ENCODE measurements at regions not wholly inside any gene's neighbourhood (a gene's known extent, or its start where the extent isn't known, plus 50 kb on each side); places are given as distances from the start of the nearest gene placed in this dataset.

DNA sequence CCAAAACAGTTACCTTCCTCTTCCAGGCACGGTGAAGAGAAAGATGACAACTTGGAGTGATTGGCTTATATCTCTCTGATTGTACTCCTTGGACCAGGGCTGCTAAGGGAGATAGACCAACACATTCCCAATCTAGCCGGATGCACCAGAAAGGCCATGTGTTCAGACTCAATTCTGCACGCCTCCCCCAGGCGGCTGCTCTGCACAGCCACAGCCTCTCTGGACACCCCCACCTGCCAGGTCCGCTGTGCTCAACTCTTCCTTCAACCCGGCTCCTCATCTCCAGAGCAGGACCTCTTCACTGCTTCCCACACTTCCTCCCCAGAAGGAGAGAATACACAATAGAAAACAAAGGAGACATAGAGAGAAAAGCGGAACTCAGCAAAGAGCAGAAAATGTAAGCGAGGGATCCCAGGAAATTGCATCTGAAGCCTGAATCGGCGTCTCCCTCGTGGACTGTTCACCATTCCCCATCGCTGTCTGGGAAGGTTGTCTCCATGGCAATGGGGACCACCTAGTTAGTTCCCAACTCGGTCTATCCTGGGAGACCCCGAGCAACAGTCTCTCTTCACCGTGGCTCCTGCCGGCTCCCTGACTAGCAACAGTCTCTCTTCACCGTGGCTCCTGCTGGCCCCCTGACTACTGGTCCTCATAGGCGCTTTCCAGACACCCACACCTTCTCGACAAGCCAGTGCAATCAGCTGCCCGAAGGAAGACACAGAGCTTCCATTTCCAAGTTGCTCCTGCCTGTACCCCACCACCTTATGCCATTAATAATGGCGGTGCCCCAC is 361.7 kb upstream of the MYT1L start:
- Mint-ChIP-seq H3K36me3 (ENCODE audit: low read depth) (no peaks in the 10 kb centered on the region), H3K9me3 (no peaks in the 10 kb centered on the region), H3K4me3 (no peak overlapping the region), H3K27me3 (ENCODE audit: insufficient read depth) (peaks cover 4% of the 10 kb centered on the region), H3K27ac (no peak overlapping the region), H3K4me1 (no peaks in the 10 kb centered on the region)
- no peaks in the 10 kb centered on the region for H3K4me1 ChIP-seq (ENCODE audit: control insufficient read depth, insufficient read depth, low read length)
- no peaks in the 10 kb centered on the region for H3K36me3 ChIP-seq (ENCODE audit: control insufficient read depth, insufficient read depth, low read length)
- H3K9ac ChIP-seq (ENCODE audit: extremely low read depth, low read length, poor library complexity, severe bottlenecking) = no peak overlapping the region
- H3K27me3 ChIP-seq (ENCODE audit: control insufficient read depth, insufficient read depth, low read length, poor library complexity, severe bottlenecking) = no peaks in the 10 kb centered on the region
- no peaks in the 10 kb centered on the region for H3K9me3 ChIP-seq (ENCODE audit: control insufficient read depth, low read length)
- DNase-seq = no peak
- TF ChIP-seq, protein P1, sequence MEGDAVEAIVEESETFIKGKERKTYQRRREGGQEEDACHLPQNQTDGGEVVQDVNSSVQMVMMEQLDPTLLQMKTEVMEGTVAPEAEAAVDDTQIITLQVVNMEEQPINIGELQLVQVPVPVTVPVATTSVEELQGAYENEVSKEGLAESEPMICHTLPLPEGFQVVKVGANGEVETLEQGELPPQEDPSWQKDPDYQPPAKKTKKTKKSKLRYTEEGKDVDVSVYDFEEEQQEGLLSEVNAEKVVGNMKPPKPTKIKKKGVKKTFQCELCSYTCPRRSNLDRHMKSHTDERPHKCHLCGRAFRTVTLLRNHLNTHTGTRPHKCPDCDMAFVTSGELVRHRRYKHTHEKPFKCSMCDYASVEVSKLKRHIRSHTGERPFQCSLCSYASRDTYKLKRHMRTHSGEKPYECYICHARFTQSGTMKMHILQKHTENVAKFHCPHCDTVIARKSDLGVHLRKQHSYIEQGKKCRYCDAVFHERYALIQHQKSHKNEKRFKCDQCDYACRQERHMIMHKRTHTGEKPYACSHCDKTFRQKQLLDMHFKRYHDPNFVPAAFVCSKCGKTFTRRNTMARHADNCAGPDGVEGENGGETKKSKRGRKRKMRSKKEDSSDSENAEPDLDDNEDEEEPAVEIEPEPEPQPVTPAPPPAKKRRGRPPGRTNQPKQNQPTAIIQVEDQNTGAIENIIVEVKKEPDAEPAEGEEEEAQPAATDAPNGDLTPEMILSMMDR (conservative IDR thresholded peaks at IDR 0.05) = no peak
- H3K4me3 ChIP-seq (ENCODE audit: low read length) = no peak overlapping the region
- 90 to 92% methylated on average over 13 to 21 of the region's 21 CpGs for WGBS, 2 experiments (ENCODE audit: insufficient coverage in 1 of 2, insufficient read length in 1 of 2)
- H3K27ac ChIP-seq (ENCODE audit: low read depth, low read length) = no peak overlapping the region

DNA sequence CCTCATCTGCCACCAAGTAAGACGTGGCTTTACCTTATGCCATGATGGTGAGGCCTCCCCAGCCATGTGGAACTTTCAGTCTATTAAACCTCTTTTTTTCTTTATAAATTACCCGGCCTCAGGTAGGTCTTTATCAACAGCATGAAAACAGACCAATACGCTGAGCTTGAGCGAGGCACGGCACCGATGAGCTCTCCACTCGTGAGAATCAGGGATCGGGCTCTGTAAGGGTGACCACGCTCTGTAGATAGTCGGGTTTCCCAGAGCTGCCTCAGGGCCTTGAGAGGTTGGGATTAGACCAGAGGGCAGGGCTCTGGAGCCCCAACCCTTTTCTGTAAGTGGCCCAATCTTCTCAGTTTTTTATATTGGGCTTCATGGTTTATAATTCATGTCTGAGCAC is 360.3 kb upstream of the MYT1L start:
- H3K36me3 Mint-ChIP-seq (ENCODE audit: low read depth) = no peaks in the 10 kb centered on the region
- no peak overlapping the region for H3K27ac ChIP-seq (ENCODE audit: low read depth, low read length)
- no peak overlapping the region for H3K9ac ChIP-seq (ENCODE audit: extremely low read depth, low read length, poor library complexity, severe bottlenecking)
- H3K9me3 Mint-ChIP-seq = no peaks in the 10 kb centered on the region
- DNase-seq = no peak
- no peaks in the 10 kb centered on the region for H3K4me1 Mint-ChIP-seq
- H3K27ac Mint-ChIP-seq = no peak overlapping the region
- TF ChIP-seq, protein P1 (conservative IDR thresholded peaks at IDR 0.05) = no peak
- WGBS, 2 experiments (ENCODE audit: insufficient coverage in 1 of 2, insufficient read length in 1 of 2) = 92 to 98% methylated on average over 8 to 10 of the region's 10 CpGs
- no peaks in the 10 kb centered on the region for H3K36me3 ChIP-seq (ENCODE audit: control insufficient read depth, insufficient read depth, low read length)
- no peaks in the 10 kb centered on the region for H3K9me3 ChIP-seq (ENCODE audit: control insufficient read depth, low read length)
- no peaks in the 10 kb centered on the region for H3K27me3 ChIP-seq (ENCODE audit: control insufficient read depth, insufficient read depth, low read length, poor library complexity, severe bottlenecking)
- H3K27me3 Mint-ChIP-seq (ENCODE audit: insufficient read depth) = peaks cover 4% of the 10 kb centered on the region
- no peaks in the 10 kb centered on the region for H3K4me1 ChIP-seq (ENCODE audit: control insufficient read depth, insufficient read depth, low read length)
- H3K4me3 Mint-ChIP-seq = no peak overlapping the region
- no peak overlapping the region for H3K4me3 ChIP-seq (ENCODE audit: low read length)

GRCh38 chr2:2690985-2691384 is 359.9 kb upstream of the MYT1L start:
- H3K27ac ChIP-seq (ENCODE audit: low read depth, low read length) = no peak overlapping the region
- TF ChIP-seq, protein P1 (conservative IDR thresholded peaks at IDR 0.05) = no peak
- no peaks in the 10 kb centered on the region for H3K27me3 ChIP-seq (ENCODE audit: control insufficient read depth, insufficient read depth, low read length, poor library complexity, severe bottlenecking)
- no peaks in the 10 kb centered on the region for H3K9me3 ChIP-seq (ENCODE audit: control insufficient read depth, low read length)
- no peak overlapping the region for H3K9ac ChIP-seq (ENCODE audit: extremely low read depth, low read length, poor library complexity, severe bottlenecking)
- Mint-ChIP-seq H3K36me3 (ENCODE audit: low read depth) (no peaks in the 10 kb centered on the region), H3K4me1 (no peaks in the 10 kb centered on the region), H3K27ac (no peak overlapping the region), H3K27me3 (ENCODE audit: insufficient read depth) (peaks cover 4% of the 10 kb centered on the region), H3K9me3 (no peaks in the 10 kb centered on the region), H3K4me3 (no peak overlapping the region)
- H3K4me3 ChIP-seq (ENCODE audit: low read length) = no peak overlapping the region
- 89 to 95% methylated on average over 3 to 4 of the region's 4 CpGs for WGBS, 2 experiments (ENCODE audit: insufficient coverage in 1 of 2, insufficient read length in 1 of 2)
- no peaks in the 10 kb centered on the region for H3K4me1 ChIP-seq (ENCODE audit: control insufficient read depth, insufficient read depth, low read length)
- DNase-seq = no peak
- H3K36me3 ChIP-seq (ENCODE audit: control insufficient read depth, insufficient read depth, low read length) = no peaks in the 10 kb centered on the region
